Gastroesophageal sphincter (tissue), 3 donors: ENCODE measurements at regions not wholly inside any gene's neighbourhood (a gene's known extent, or its start where the extent isn't known, plus 50 kb on each side); places are given as distances from the start of the nearest gene placed in this dataset.

Source experiments
- CTCF ChIP-seq, 4 experiments: fragments of 200-600 bp in 2 of 4; fragments of 450-650 bp in 2 of 4; sonication (generic) in 1 of 4; IDR thresholded peaks; one replicate each; pipeline ENCODE4 v1.5.1; 2017 to 2019; ENCODE audit warnings: antibody characterized with exemption in 4 of 4, mild to moderate bottlenecking in 2 of 4, moderate library complexity in 2 of 4
- EP300 ChIP-seq: sonication (generic); formaldehyde crosslinking; IDR thresholded peaks from one replicate; pipeline ENCODE4 v1.6.1; 2017; ENCODE audit warnings: antibody characterized with exemption, mild to moderate bottlenecking
- POLR2A ChIP-seq, 2 donors: fragments of 450-650 bp; IDR thresholded peaks; one replicate each; pipeline ENCODE4 v1.6.1; 2017; ENCODE audit warnings: antibody characterized with exemption in 2 of 2, mild to moderate bottlenecking in 2 of 2, moderate library complexity in 1 of 2
- POLR2AphosphoS5 ChIP-seq: sonication (generic); formaldehyde crosslinking; IDR thresholded peaks from one replicate; pipeline ENCODE4 v1.6.1; 2017; ENCODE audit warnings: antibody characterized with exemption

- TF ChIP-seq EP300 (no peak), CTCF (IDR thresholded peaks at IDR 0.05) (no peak), POLR2A (IDR thresholded peaks at IDR 0.05) (no peak), POLR2AphosphoS5 (no peak)
Observed at GRCh38 chr14:100657780-100658179, 68.9 kb upstream of the DLK1 start.
